AG20443 (cell line): ENCODE measurements at regions not wholly inside any gene's neighbourhood (a gene's known extent, or its start where the extent isn't known, plus 50 kb on each side); places are given as distances from the start of the nearest gene placed in this dataset.
"Not testable (repeated sequence)": the region's sequence is repeated elsewhere in the genome, so short reads cannot be mapped to it uniquely, and the experiment has no call there.

Source experiments
- DNase-seq: peaks from one replicate; pipeline ENCODE4 v3.0.0; 2012; ENCODE audit warnings: low spot score, mixed read lengths

DNA sequence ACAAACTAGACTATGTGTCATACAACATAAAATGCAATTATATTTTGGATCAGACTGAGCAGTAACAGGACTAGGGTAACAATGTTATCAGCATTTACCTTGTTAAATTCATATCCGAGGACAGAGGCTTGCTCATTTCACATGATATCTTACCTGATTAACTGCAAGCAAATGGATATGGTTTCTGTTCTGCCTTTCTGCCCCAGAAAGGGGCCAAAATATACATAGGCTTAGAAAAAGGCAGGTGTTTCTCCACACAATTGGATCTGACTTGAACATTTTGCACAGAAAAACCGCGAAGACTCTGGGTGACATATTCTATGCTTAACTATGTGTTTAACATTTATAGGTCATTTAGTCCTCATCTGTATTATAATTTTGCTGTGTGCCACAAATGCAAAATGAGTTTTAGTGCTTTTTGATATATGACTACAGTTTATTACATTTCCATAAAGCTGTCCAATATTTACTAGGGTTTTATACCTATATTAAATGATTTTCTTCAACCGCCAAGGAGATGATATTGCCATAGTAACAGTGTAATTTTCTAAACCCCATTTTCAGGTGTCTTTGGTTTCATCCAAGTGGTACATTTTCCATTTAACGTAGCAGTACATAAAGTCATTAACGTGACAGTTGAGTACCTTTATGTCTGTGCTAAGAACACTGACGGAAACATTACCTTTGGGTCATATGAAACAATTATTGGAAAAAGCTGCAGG is 249.3 kb upstream of the KRR1 start:
- no peak for DNase-seq

GRCh38 chr12:75759842-75760572 is 248.6 kb upstream of the KRR1 start:
- peak; percentile 53 for DNase-seq

GRCh38 chr12:75759196-75759595 is 247.8 kb upstream of the KRR1 start:
- no peak for DNase-seq

- DNase-seq, result no peak
Observed at GRCh38 chr12:75756771-75757170, 245.4 kb upstream of the KRR1 start.

DNA sequence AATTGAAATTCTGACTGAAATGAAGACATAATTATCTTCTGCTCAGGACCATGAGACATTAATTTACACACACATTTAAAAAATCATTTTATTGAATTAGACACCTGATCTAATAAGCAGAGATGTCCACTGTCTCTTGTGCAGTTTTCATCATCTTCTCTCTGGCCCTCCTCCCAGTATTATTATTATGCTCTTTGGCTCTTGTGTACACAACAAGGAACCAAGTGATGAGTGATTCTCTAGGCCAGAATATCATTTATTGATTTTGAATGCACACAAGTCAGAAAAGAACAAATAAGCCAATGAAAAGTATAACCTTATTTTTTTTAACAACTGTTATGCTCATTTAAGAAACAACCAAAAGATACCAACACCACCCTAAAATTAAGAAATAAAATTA is 244.7 kb upstream of the KRR1 start:
- DNase-seq, result no peak

- no peak for DNase-seq
Observed at GRCh38 chr12:75754698-75755097, 243.3 kb upstream of the KRR1 start.

GRCh38 chr12:75754141-75754540 is 242.7 kb upstream of the KRR1 start:
- no peak for DNase-seq

- peak; percentile 39 for DNase-seq
Observed at GRCh38 chr12:75751769-75752471, 240.5 kb upstream of the KRR1 start.

DNA sequence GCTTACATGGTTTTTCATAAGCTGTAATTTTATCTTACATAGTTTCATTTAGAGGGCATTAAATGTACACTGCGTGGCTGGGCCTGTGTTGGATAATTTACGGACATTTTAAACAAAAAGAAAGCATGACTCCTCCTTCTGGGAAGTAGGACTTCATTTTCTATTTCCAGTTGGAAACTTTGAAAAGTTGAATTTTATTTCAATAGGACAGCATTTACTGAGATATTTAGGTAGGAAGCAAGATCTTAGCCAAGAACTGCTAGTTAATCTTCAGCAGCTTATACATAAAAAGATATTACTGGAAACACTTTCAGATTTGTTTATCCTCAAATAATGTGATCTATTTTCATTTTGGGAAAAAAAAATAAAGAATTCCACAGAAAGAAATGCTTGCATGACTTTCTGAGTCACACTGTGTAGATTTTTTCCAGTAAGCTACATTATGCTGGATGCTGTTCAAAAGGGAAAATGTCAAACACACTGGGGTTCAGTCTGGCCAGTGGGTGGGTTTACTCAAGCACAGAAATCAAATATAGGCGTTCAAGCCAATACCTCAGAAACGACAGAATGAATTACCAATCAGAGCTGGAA is 239.4 kb upstream of the KRR1 start:
- DNase-seq, result peak; percentile 42

- DNase-seq, result not testable (repeated sequence)
Observed at GRCh38 chr12:75748990-75749389, 237.6 kb upstream of the KRR1 start.

DNA sequence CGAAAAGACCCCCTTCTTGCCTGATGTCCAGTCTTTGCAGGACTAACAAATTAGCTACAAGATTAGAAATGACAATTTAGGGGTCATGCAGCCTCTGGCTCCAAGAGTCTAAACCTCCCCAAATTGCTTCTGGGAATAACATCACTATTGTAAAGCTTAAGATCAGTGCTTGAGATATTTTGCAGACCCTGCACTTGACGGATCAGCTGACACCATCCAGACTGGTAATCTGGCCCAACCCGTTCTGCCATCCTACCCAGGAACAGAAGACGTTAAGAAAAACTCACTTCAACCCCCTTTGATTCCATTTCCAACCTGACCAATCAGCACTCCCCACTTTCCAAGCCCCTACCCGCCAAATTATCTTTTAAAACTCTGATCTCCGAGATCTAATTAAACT is 236.7 kb upstream of the KRR1 start:
- DNase-seq, result no peak

DNA sequence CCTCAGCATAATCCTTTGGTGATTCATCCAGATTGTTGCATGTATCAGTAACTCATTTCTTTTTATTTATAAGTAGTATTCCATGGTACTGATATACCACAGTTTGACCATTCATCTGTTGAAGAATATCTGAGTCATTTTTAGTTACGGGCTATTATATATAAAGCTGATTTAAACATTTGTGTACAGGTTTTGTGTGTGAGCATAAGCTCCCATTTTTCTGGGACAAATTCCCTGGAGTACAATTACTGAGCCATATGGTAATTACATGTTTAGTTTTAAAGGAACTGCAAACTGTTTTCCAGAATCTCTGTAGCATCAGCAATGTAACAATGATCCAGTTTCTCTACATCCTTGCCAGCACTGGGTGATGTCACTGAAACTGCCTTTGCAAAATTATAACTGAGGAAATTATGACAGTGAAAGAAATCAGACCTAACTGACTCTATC is 236.2 kb upstream of the KRR1 start:
- peak; percentile 25 for DNase-seq

DNA sequence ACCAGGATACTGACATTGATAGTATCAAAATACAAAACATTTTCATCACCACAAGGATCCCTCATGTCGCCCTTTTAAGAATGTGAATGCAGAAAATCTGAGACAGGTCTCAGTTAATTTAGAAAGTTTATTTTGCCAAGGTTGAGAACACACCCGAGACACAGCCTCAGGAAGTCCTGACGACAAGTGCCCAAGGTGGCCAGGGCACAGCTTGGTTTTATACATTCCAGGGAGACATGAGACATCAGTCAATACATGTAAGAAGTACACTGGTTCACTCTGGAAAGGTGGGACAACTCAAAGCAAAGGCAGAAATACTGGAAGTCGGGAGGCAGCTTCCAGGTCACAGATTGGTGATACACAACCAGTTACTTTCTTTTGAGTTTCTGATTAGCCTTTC is 235.2 kb upstream of the KRR1 start:
- no peak for DNase-seq

DNA sequence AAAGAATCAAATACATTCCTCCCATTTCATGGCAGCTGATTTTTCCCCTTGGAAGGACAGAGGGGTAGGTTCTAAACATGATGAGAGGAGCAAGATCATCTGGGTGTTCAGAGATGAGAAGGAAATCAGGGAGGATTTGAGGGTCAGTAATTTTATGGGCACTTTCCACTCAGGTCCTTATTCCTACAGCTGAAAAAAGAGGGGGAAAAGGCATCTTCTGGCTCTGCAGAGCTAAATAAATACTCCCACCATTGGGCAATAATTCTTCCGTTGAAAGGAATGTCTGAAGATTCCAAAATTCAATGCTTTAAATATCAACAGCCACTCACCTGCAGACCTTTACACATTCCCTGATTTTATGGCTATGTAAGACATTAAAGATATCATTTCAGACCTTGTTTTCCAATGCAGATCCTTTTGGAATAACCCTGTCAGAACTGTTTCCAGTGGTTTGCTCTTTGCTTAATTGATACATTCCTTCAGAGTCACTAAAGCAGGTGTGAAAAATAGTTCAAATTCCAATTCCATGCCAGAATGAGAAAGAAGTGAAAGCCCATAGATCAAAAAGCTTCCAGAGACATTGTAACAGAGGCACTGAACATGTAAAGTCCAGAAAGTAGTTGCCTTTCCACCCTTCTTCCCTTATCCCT is 233.3 kb upstream of the KRR1 start:
- DNase-seq, result no peak

DNA sequence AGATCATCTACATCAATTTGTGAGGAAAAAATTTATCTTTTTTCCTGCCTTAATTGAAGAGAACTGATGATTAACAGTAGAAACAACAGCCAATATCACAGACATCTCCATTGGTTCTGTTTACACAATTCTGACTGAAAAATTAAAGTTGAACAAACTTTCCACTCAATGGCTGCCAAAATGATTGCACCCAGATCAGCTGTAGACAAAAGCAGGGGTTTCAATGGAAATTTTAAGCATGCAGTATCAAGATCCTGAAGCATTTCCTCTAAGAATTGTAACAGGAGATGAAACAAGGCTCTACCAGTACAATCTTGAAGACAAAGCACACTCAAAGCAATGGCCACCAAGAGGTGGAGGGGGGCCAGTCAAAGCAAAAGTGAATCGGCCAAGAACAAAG is 231.6 kb upstream of the KRR1 start:
- DNase-seq, result no peak

GRCh38 chr12:75742048-75742447 is 230.6 kb upstream of the KRR1 start:
- DNase-seq, result no peak

GRCh38 chr12:75739912-75740311 is 228.5 kb upstream of the KRR1 start:
- no peak for DNase-seq

DNA sequence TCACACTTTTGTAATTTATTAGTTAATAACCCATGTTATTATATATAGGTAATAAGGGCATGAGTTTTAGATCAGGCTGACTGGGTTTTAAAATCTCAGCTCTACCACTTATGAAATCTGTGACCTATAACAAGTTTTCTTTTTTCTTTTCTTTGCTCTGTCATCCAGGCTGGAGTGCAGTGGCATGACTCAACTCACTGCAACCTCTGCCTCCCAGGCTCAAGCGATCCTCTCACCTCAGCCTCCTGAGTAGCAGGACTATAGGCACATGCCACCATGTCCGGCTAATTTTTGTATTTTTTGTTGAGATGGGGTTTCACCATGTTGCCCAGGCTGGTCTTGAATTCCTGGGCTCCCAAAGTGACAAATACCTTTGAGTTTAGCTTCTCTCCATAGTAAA is 227.7 kb upstream of the KRR1 start:
- DNase-seq, result not testable (repeated sequence)

DNA sequence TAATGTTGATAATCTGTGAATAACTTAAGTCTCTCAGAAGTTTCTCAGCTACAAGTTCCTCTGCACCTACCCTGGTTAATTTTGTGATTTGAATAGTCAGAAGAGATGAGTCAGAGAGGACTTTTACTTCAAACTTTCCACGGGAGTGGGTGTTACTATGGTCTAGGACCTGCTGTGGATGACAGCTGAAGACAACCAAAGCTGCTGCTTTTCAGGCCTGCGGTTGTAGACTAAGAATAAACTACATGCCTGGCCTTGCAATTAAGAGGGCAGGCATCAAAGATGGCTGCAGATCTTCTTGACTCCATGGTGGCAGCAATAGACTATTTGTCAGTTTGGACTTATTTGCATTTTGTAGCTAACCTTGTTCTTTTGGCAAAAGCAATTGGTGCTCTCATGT is 227.1 kb upstream of the KRR1 start:
- peak; percentile 12 for DNase-seq

- no peak for DNase-seq
Observed at GRCh38 chr12:75735853-75736252, 224.4 kb upstream of the KRR1 start.

DNA sequence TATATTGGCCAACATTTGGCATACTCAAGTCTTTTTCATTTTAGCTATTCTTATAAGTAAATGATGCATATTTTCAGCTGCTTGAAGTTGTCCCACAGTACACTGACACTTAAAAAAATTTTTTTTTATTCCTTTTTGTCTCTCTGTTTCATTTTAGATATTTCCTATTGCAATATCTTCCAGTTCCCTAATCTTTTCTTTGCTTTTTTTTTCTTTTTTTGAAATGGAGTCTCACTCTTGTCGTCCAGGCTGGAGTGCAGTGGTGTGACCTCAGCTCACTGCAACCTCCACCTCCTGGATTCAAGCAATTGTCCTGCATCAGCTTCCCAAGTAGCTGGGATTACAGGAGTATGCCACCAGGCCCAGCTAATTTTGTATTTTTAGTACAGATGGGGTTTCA is 217.4 kb upstream of the KRR1 start:
- no peak for DNase-seq

DNA sequence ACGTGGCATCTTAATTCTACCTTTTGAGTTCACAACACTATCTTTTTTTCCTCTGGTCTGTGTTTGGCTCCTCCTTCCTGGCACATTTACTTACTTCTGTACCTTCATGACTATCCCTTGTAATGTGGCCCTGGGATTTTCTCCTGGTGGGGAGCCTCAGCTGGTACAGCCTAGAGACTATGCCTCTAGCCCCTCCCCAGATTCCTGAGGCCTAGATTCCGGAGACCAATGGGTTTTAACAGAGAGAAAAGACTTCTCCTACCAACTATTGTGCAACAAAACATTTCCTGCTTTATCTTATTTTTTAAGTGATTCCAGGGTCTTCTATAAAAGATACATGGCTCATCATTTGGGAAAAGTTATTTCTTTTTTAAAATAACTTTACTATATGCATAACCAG is 216.2 kb upstream of the KRR1 start:
- DNase-seq, result no peak
